NCI-H1694 treated with DMSO at 0.1 percent for 48 hours (cell line): ENCODE measurements at regions not wholly inside any gene's neighbourhood (a gene's known extent, or its start where the extent isn't known, plus 50 kb on each side); places are given as distances from the start of the nearest gene placed in this dataset.

ENCODE experiments used
- DNase-seq: peaks from one replicate; lab custom pipeline; 2025; lab: John Stamatoyannopoulos, UW

DNA sequence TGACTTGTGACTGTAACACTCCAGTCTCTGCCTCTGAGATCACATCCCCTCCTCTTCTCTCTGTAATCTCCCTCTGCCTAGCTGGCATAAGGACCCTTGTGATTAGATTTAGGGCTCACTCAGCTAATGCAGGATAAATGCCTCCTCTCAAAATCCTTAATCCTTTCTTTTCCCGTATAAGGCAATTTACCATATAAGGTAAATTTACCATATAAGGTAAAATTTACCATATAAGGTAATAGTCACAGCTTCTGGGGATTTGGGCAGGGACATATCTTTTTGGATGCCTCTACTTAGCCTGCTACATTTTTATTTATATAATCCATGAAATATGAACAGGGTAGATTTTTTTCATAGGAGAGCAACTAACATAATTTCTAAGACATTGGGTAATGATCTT is 318.0 kb upstream of the PUM3 start:
- DNase-seq: no peak

- DNase-seq: no peak
These were observed 313.1 kb upstream of the PUM3 start for GRCh38 chr9:3157011-3157410.

GRCh38 chr9:3151672-3152576 is 308.0 kb upstream of the PUM3 start:
- DNase-seq: no peak

DNA sequence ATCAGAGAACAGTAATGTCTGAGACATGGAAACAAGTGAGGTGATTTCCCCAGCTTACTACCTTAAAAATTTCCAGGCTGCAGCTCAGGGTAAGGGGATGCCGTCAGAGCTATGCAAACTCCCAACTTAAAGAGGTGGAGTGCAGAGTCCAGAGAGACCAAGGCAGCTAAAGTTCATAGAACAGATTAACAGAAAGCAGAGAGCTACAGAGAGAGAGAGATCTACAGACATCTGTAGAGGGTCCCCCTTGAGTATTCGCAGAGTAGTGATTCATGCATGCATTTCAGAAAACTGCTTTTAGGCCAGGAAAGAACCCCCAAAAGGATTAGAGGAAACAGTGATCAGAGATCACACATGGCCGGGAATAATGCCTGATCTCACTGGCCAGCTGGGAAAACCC is 306.2 kb upstream of the PUM3 start:
- no peak for DNase-seq

- DNase-seq: no peak
These were observed 294.6 kb upstream of the PUM3 start for GRCh38 chr9:3138231-3139229.

DNA sequence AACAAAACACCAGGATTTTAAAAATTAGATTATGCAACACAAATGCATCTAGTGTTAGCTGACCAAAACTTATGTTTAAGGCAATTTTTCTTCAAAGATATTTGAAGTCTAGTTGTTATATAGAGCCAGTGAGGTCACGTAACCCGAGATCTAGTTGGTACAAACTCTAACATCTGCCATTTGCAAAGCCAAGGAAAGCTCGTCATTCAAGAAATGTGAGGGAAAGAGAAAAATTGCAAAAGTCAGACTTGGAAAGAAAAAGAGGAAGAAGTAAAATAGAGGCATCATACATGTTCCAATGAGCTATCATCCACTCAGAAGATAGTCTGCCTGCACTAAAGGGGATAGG is 293.4 kb upstream of the PUM3 start:
- no peak for DNase-seq

GRCh38 chr9:3136686-3137346 is 292.9 kb upstream of the PUM3 start:
- no peak for DNase-seq

DNA sequence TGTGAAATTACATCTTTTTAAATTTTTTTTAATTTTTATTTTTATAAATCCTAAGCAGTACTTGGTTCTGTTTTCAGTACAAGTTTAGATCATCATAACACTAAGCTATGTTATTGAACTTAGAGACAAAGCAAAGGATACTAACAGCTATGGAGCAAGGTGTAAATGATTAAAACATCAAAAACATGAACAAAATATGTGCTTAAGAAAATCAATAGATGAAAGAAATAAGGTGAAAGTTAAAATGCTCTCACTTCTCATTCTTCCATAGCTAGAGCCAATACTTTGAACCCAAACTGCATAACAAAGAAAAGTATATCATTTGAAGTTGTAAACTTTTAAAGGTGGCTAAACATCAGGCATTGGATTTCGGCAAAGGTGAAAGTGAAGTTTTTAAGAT is 292.3 kb upstream of the PUM3 start:
- DNase-seq: no peak

- no peak for DNase-seq
These were observed 283.7 kb upstream of the PUM3 start for GRCh38 chr9:3127564-3127963.

GRCh38 chr9:3125602-3126405 is 281.9 kb upstream of the PUM3 start:
- no peak for DNase-seq

DNA sequence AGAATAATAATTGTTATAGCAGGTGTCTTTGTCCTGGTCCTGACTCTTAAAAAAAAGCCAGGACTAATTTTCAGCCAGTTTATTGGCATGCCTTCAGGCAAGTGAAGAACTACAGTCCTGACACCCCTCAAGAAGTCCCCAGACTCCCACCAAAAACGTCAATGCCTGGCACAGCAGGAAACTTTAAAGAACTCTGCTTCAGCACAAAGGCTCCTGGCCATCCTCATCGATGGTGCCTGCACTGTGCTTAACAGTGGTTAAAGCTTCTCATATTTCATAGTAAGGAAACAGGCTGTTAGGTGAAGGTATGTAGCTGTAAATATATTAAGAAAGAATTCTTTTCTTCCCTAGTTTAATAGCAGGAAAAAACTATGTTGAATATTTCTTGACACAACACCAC is 280.1 kb upstream of the PUM3 start:
- DNase-seq: no peak

GRCh38 chr9:3118081-3118480 is 274.2 kb upstream of the PUM3 start:
- no peak for DNase-seq

GRCh38 chr9:3099646-3100045 is 255.8 kb upstream of the PUM3 start:
- no peak for DNase-seq

GRCh38 chr9:3088219-3088618 is 244.3 kb upstream of the PUM3 start:
- no peak for DNase-seq

DNA sequence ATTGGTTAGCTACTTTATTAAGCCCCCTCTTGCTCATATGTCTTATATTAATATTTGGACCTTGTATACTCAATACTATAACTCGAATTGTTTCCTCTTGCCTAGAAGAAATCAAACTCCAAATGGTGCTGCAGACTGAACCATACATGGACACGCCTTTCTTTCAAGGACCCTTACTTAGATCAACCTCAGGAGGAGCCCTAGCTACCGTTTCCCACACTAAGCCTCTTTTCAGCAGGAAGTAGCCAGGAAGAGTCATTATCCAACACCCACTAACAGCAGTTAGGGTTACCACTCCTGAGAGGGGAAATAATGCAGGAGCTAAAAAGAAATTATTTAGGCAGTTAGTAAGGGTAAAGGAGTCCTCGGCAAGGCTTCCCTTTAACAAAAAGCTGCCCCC is 243.8 kb upstream of the PUM3 start:
- no peak for DNase-seq

GRCh38 chr9:3080951-3081350 is 237.1 kb upstream of the PUM3 start:
- DNase-seq: no peak

GRCh38 chr9:3074247-3074646 is 230.4 kb upstream of the PUM3 start:
- DNase-seq: no peak

DNA sequence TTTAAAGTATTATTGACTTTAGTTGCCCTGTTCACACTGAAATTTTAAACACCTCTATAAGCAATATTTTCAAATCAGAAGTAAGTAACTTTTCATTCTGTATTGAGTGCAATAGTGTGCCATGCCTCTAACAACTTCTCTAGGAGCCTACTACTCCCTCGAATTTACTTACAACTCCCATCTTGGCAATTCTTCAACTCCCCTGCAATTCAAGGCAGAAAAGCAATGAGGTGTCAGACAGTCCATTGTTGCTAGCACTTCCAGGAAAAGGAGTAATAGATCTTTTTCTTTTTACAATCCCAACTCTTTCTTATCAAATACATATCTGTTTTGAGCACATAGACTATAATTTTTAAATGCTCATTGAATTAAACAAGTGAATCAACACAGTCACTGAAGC is 222.7 kb upstream of the PUM3 start:
- DNase-seq: no peak

DNA sequence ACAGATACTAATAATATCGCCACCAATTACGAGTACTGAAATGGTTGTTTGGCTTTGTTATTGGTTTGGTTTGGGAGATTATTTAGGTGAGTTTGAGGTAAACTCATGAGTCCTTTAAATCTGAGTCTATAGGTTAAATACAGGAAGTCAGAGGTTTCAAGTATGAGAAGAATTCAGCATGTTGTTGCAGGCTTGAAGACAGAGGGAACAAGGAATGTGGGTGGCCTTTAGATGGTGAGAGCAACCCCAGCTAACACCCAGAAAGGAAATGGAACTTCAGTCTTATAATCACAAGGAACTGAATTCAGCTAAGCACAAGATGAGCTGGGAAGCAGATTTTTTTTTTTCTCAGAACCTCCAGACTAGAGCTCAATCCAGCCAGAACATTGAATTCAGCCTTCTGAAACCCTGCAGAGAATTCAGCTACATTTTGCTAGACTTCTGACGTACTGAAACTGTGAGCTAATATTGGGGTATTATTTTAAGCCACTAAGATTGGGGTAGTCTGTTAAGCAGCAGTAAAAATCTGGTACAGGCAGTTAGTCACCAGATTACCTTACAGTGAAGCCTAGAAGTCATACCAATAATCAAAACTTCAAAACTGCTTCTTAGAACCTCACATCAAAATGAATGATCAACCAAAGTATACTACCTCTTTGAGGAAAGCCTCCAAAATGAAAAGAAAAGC is 216.0 kb upstream of the PUM3 start:
- DNase-seq: no peak

DNA sequence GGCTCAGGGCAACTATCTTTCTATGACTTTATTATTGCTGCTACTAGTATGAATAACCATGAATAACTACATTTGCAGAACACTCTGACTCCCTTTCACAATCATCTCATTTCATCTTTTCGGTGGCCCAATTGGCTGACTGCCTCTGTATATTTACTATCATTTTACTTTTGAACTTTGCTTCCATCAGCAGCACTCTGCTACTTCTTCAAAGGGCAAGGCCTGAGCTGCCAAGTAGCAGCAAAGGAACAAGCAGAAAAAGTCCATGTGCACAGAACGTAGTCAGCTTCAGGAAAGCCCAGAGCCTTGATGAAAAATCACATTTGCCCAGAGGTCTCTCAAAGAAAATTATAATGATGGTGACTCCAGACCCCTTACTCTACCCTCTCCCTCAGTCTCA is 214.5 kb upstream of the PUM3 start:
- no peak for DNase-seq

GRCh38 chr9:3054017-3054586 is 210.2 kb upstream of the PUM3 start:
- no peak for DNase-seq
